ENCODE measurements at regions not wholly inside any gene's neighbourhood (a gene's known extent, or its start where the extent isn't known, plus 50 kb on each side); places are given as distances from the start of the nearest gene placed in this dataset.

DNA sequence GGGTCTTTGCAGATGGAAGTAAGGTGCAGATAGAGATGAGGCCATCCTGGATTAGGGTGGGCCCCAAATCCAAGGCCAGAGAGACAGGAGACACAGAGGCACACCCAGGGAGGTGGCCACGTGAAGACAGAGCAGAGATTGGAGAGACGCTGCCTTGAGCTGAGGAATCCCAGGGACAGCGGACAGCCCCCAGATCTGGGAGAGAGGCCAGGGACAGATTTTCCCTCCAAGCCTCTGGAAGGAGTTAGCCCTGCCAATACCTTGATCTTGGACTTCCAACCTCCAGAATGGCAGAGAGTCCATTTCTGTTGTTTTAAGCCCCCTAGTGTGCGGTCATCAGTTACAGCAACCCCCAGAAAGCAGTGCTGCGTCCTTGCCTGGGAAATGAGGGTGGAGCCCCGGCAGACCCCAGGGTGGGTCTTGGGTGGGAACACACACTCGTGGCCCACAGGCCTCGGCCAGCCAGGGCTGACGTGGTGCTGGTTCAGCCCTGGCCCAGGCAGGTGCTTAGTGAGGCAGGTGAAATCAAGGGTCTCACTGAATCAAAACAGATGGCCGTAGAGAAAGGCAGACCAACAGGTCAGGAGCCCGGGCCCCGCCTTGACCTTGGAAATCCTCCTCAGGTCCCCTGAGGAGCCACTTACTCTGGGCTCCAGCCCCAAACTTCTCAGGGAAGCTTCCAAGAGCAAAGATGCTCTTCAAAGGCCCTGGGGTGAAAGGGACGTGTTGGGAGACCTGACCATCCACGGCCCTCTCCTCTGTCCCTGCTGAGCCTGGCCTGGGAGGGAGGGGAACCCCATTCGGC lies 169.3 kb downstream of the RBFOX3 start:
- DNase-seq = no peak

DNA sequence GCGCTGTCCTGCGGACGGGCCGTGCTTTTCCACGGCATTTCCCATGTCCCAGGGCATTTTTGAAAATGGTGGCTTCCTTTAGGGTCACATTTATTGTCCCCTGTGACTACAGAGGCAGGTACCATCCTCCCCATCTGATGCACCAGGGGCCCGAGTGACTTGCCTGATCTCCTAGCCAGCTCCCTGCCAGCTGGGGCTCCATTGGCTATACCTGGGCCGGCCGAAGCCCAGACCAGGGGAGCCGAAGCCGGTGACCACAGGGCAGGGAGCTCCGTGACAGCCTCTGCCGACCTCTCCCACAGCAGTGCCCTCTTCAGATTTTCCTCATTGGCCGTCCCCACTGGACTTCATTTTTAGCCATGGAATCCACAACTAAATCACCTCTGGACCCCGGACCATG lies 170.6 kb downstream of the RBFOX3 start:
- DNase-seq = no peak

DNA sequence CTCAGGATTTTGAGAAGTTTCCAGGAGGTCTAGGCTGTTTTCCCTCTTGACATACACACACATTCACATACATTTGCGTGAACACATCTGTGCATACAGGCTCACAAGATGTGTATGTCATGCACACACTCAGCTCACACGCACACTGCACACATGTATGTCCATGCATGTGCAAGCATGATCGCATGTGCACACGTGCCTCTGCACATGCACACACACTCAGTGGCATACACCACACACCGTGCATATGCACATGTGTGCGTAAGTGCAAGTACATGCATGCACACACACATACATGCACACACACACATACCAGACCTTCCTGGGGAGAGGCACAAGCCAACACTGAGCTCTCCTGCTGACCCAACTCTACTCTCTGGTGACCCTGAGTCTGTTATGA lies 171.4 kb downstream of the RBFOX3 start:
- no peak for DNase-seq

DNA sequence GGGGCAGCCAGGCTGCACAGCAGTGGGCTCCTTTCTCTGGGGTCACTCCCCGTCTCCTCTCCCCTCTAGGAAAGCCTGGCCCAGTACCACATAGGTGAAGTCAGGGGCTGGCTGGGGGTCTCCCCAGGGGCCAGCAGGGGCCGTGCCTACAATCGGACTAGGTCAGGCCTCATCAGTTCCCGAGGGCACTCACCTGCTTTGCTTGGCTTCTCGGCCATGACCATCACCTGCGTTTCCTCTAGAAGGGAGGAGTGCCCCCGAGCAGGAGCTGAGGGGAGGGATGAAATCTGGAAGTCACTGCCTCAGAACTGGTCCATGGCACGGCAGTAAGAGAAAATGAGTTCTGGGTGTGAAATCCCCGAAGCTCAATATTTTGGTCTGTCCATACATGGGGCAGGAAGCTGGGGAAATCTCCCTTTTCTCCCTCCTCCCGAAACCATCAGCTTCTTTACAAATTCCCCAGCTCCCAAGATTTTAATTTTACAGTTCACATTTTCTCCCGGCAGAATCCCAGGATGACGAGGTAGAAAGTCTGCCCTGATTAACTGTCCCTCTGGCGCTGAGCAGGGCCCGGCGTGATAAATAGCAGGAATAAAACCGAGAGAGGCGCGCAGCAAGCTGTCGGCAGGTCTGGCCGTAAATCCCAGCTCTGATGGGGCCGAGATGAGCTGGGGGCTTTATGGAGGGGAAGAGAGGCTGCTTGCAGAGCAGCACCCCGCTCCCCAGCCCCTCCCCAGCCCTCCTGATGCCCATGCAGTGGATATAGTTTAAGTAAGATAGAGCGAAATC lies 172.1 kb downstream of the RBFOX3 start:
- no peak for DNase-seq

DNA sequence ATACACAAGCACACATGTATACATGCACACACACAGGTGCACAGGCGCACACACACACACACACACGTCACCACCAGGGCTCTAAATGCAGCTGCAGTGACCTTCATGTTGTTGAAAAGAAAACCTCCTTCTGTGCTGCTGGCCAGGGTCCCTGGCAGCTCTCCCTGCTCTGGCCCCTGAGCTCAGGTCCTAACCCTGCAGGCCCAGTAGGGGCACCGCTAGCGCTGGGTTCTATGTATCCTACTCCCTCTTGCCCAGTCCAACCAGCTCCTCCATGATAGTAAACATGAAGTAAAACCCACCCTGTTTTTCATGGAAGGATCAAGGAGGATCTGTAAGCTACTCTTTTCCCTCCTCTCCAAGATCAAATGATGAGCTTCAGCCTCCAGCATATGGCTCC lies 172.8 kb downstream of the RBFOX3 start:
- DNase-seq = no peak

DNA sequence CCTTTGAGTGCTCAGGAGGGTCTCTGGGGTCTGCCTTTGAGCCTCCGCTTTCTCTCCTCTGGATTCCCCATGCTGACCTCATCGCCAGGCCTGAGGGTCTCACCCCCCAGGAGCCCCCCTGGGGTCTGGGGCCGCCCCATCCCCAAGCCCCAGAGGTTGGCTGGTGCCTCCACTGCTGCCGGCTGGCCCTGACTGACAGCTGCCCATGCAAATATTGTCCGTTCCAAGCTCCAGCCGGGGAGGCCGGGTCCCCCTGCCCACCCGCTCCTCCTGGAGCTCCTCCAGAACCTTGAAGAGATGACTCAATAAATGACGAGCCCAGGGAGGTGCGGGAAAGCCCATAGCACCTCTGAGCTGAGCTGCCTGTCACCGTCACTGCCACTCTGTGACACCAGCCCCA lies 173.8 kb downstream of the RBFOX3 start:
- no peak for DNase-seq

DNA sequence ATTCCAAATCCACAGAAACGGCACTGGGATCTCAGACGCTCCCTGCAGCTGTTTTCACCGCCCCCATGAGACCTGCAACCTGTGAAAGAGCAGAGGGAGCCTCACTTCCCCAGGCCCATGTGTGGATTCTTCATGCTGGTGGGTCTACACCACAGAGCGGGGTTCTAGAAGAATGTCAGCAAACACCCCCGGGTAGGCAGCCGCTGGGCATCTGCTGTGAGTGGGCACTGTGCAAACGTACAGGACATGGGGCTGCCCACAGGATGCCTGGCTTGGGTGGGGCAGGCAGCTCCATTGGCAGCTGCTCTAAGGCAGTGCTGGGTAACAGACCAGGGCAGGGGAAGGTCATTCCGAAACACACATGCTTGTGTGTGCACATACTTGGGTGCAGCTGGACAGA lies 174.9 kb downstream of the RBFOX3 start:
- no peak for DNase-seq

DNA sequence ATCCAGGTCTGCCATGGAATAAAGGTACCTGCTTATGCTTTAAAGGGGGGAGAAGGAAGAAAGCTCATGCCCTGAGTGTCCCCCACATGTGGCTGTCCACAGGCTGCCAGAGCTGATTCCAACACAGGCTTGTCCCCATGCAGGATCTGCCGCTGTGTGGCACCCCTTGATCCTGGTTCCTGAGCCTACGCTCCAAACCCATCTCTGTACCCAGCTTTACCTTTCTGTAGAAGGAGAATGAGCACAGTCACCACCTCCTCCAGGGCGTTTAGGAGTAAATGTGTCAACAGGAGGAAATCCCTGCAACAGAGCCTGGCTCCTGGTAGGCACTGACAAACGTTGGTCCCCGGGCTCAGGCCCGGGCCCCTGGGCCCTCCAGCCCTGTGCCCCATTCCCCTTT lies 175.6 kb downstream of the RBFOX3 start:
- no peak for DNase-seq

DNA sequence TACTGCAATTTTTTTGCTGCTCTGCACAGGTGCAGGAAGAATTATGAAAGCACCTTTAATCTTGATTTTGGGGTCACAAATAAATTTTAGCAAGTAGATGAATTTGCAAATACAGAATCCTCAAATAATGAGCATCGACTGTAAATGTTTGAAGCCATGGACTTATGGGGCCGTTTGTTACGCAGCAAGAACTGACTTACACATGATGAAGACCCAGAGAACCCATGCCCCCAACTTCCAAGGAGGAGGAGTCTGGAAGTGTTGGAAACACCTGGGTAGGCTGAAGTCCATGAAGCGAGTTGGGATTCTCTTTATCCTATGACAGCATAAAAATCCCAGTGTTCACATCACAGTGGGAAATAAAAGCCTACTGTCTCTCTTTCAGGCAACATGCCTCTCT lies 176.6 kb downstream of the RBFOX3 start:
- no peak for DNase-seq

DNA sequence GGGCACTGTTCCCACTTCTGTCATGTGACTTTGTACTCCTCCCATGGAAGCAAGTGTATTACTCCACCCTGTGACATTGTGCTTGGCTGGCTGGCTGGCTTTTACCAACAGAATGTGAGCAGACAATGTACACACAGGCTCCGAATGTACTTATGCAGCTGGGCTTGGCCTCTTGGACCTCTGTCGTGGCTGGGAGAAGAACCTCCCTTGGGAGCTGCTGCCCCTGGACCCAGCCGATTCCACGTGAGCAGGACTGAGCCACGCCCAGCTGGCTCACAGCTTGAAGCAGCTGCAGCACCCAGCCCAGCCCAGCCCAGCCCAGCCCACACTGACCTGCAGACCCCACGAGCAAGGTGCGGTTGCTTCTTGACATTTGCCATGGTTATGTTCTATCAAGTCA lies 177.5 kb downstream of the RBFOX3 start:
- DNase-seq = no peak

DNA sequence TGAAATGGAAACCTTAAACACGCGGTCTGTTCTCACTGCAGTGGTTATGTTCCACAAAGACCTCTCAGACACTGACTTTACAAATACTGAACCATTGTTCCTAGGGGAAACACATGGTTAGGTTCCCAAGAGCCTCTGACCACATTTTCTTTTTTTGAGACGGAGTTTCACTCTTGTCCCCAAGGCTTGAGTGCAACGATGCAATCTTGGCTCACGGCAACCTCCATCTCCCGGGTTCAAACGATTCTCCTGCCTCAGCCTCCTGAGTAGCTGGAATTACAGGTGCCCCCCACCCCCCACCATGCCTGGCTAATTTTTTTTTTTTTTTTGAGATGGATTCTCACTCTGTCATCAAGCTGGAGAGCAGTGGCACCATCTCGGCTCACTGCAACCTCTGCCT lies 179.7 kb downstream of the RBFOX3 start:
- DNase-seq = no peak

DNA sequence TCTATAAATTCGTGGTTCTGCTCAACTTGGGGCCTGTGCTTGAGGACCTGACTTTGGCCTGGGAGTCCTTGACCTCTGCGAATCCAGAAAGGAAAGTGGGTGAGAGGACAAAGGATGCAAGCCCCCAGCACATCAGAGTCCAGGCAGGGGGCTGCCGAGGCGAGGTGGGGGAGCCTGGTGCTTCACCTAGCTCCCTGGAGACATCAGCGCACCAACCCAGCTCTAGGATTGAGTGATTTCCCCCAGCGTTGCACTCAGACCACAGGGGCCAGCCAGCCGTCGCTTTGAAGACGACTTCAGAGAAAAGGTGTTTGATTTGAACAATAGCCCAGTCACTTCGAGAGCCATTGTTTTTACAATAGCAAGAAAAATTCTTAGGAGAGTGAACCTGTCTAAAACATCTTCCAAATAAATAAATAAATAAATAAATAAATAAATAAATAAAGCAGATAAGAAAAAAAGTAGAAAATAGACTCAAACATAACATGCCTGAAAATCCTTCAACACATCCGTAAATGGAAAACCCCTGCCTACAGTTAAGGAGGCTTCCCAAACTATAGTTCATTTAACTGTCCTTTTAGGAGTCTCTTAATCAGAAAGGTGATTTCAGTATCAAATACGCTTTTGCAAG lies 180.9 kb downstream of the RBFOX3 start:
- DNase-seq = no peak

DNA sequence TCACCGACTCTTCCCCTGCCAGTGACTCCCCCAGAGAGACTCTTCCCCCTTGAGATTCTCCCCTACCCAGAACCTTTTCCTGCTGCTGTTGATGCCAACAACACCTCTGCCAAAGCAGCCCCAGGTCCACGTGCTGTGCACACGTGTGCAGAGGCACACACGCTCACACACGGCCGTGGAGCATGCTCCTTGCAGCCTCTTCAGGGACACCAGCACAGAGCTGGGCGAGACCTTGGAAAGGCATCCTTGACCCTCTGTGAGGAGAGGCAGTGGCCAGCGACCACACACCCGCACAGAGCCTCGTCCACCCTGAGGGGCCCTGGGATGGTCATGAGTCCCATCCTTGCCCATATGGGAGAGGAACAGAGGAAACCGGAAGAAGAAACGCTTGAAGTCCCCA lies 181.9 kb downstream of the RBFOX3 start:
- DNase-seq = no peak

DNA sequence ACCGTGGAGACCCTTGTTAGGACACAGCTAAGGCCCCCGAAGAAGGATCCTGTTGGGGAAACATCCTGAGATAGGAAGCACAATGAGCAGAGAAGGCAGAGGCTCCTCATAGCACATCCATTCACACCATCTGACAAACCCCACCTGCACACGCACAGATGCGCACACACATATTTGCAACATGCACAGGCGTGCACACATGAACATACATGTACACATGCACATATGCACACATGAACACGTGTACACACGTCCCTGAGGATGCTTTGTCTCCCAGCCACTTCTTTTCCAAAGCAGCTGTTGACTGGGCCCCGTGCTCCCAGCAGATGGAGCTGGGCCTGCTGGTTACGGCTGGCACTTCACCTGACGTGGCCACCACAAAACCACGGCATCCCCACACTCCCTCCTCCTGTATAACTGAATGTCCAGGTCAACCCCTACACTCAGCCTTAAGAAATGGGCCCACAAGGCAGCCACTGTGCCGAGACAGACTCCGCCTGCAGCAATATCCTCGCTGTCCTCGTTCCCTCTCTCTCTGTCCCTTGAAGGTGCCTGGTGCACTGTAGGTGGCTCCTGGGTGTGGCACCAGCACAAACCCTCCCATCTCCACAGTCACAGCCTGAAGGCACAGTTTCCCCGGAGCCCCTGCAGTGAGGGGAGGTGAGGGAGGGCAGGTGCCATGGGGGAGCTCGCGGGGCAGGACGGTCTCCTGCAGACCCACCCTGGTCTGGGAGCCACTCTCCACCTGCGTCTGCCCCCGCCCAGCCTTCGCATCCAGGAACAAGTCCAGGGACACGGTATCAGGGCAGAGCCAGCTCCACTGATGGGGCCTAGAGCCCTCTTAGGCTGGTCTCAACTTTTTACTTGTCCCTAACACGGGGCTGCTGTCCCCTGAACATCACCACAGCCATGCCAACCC lies 183.0 kb downstream of the RBFOX3 start:
- no peak for DNase-seq

DNA sequence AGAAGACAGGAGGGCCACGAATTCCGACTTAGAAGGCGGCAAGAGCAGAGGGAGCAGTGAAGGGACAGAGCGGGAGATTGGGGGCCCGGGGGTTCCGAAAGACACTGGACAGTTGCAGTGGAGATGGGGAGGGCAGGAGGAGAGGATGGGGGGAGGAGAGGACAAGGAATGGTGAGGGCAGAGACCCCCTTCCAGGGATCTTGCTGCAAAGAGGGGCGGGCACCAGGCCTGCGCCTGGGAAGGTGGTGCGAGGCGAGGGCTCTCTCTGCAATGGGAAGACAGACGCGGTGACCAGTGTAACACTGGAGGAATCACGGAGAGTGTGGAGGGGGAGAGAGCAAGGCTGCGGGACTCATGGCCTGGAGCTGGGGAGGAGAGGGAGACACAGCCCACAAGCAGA lies 185.2 kb downstream of the RBFOX3 start:
- DNase-seq = no peak

DNA sequence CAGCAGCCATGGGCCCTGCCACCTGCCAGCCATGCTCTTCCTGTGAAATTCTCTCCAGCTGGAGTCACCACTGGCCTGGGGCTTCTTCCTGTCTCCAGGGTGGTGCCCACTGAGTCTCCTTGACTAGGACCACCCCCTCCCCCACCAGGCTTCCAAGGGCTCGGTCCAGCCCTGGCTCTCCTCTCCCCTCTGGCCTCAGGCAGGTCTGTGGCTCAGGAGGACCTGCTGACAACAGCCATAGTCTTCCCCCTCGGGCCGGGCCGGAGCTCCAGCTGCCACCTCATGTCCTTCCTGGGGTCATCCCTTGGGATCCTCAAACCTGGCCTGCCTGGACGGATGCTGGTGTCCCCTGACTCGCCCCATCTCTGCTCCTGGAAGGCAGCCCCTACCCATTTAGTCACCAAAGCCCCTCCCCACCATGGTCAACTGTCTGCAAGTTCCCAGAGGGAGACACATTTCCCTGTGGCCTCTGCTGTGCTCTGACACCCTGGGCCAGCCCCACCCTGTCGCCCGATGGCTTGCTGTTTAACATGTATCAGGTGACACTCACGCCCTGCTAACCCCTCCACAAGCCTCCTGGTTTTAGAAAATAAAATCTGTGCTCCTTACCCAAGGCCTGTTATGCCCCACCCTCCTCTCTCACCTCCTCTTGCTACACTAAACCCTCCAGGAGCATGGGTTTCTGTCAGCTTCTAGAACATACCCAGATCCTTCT lies 186.2 kb downstream of the RBFOX3 start:
- DNase-seq = no peak

DNA sequence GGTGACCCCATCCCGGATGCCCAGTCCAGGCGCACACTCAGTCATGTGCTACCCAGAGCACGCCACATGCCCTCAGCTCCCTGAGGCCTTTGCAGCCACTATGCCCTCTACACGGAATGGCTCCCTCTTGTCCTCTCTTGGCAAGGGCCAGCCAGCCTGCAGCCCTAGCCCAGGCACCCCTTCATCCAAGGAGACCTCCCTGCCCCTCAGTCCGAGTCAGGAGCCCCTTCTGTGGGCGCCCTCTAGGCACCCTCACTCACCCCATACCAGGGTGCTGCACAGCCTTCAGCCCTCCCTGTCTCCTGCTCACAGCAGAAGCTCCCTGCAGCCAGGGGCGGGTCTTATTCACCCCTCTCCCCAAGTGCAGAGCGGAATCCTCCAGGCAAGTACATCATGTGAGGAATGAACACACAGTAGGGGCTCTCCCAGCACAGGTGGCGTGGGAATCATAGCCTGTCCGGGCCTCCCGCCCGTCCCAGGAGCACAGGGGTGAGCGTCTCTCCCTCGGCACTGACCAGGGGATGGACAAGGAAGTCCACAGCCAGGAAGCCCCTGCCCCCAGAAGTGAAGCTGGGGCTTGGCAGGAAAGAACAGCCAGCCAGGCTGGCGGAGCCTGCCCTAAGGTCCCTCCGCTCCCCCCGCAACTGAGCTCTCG lies 186.9 kb downstream of the RBFOX3 start:
- DNase-seq = no peak

DNA sequence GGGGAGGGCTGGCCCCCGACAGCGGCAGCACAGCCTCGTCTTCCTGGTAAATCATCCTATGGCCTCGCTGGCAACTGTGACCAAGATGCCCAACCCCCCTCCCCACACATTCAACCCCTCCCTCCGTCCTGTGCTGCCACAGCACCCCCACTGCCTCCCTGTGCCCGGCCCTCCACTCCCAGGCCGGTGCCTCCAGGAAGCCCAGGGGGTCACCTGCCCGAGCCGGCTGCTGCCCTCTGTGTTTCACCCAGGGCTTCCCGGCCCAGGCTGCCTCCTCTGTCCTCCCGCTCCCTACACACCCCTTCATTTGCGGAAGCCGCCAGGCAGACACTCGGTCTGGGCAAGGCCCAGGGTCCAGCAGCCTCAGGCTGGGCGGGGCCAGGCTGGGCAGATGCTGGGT lies 188.6 kb downstream of the RBFOX3 start:
- DNase-seq = no peak

DNA sequence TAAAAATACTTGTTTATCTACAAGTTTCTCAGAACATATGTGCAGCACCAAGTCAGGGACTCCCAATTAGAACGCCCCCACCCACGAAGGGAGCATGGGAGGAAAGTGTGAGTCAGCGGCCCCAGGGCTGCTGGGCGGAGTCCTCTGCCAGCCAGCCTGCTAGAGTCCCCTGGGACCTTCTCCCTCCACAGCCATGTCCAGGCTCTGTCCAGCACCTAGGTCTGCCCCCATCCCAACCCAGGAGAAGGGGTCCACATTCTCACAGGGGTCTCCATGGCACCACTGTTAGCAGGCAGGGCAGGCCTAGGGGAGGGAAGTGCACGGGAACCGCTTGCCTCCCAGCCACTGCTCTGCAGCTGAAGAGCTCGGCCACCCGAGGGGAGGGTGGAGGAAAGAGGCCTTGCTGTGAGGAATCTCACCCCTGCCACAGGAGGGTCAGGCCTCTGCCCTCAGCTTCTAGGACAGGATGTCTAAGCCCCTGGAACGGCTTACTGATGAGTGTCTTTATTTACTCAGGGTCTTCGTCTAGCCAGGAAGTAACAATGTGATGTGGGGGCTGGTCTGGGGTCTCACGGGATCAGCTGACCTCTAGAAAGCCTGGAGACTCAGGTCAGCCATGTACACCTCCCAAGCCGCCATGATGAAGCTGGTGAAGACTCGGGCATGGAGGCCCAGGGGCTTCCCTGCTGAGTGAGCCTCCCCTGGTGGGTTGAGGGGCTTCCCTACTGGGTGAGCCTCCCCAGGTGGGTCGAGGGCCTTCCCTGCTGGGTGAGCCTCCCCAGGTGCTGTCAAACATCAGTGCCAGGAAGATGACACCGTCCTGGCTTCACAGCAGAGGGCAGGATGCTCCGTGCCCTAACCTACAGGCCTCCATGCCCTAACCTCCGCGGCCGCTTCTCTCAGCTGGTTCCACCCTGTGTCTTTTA lies 190.3 kb downstream of the RBFOX3 start:
- no peak for DNase-seq

DNA sequence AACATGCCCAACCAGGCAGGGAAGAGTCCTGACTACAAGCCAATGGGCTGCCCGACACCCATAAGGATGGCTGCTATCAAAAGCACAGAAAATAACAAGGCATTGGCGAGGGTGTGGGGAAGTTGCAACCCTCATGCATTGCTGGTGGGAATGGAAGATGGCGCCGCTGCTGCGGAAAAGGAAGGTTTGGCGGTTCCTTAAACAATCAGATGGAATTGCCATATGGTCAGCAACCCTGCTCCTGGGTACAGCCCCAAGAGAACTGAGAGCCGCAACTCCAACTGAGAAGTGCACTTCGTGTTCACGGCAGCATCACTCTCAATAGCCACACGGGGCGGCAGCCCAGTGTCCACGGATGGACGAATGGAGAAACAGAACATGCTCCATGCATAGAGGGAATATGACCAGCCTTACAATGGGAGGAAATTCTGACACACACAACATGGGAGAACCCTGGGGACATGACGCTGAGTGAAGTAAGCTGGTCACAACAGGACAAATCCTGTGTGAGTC lies 193.3 kb downstream of the RBFOX3 start:
- DNase-seq = no peak
